Thoracic aorta (tissue), 2 donors: ENCODE measurements at regions not wholly inside any gene's neighbourhood (a gene's known extent, or its start where the extent isn't known, plus 50 kb on each side); places are given as distances from the start of the nearest gene placed in this dataset.

ENCODE experiments used
- ATAC-seq: fragments of 150-250 bp; one replicate; pipeline ENCODE4 v1.8.0; 2017; ENCODE audit warnings: low read depth; ENCODE audit not compliant: insufficient number of reproducible peaks, low FRiP score
- DNase-seq: peaks from one replicate; pipeline ENCODE4 v3.0.0-alpha.2; 2020; ENCODE audit warnings: low spot score
- H3K27ac ChIP-seq, 2 donors: fragments of 200-600 bp; sonication (generic); 1 replicate in 1 of 2; 2 replicates in 1 of 2; pipeline ENCODE4 v1.5.1; 2016; ENCODE audit warnings: mild to moderate bottlenecking in 2 of 2, moderate library complexity in 2 of 2
- H3K27me3 ChIP-seq: fragments of 200-600 bp; sonication (generic); replicated peaks from 2 replicates; pipeline ENCODE4 v1.6.0; 2016; ENCODE audit warnings: mild to moderate bottlenecking; ENCODE audit not compliant: insufficient read depth
- H3K36me3 ChIP-seq: fragments of 200-600 bp; sonication (generic); one replicate; pipeline ENCODE4 v1.5.1; 2016
- H3K4me1 ChIP-seq, 2 donors: fragments of 200-600 bp; sonication (generic); 1 replicate in 1 of 2; 2 replicates in 1 of 2; pipeline versions ENCODE4 v1.5.1 to v1.6.0; 2016; ENCODE audit warnings: low read depth in 2 of 2, mild to moderate bottlenecking in 1 of 2; ENCODE audit not compliant: control insufficient read depth in 1 of 2
- H3K4me3 ChIP-seq: fragments of 200-600 bp; sonication (generic); 2 replicates; pipeline ENCODE4 v1.5.1; 2016; ENCODE audit warnings: mild to moderate bottlenecking
- H3K9me3 ChIP-seq: fragments of 200-600 bp; sonication (generic); 2 replicates; pipeline ENCODE4 v1.5.1; 2016
- CTCF ChIP-seq: fragments of 200-600 bp; sonication (generic); IDR thresholded peaks from one replicate; pipeline ENCODE4 v1.5.1; 2019; ENCODE audit warnings: antibody characterized with exemption

DNA sequence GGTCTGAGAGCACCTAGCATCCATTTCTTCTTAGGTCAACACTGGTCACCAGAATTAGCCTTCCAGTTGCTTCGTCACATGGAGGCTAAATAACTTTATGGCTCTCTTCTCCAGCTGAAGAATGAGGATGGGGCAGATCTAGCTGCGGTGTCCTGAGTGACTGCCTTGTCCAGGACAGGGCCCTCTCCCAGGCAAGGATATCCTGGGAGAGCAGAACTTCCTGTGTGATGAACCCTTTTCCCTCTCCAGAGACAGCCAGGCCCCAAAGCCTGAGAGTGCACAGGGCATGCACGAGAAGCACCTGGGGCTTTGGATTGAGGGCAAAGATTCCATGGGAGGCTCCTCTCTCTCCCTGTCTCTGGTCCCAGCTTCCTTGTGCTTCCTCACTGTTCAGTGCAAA, 108.2 kb upstream of the MAMLD1 start:
- H3K27me3 ChIP-seq: no peaks in the 10 kb centered on the region
- ATAC-seq: no peak
- no peaks in the 10 kb centered on the region for H3K36me3 ChIP-seq
- H3K9me3 ChIP-seq: no peaks in the 10 kb centered on the region
- H3K4me3 ChIP-seq: no peak overlapping the region
- no peak for TF ChIP-seq CTCF
- DNase-seq: no peak
- H3K4me1 ChIP-seq: peaks cover 0 to 10% of the 10 kb centered on the region in 2 donors
- no peak overlapping the region for H3K27ac ChIP-seq

- DNase-seq (no peak), ATAC-seq (no peak)
- Histone ChIP-seq H3K27me3 (no peaks in the 10 kb centered on the region), H3K4me1 (peaks cover 0 to 10% of the 10 kb centered on the region in 2 donors), H3K27ac (no peak overlapping the region), H3K36me3 (no peaks in the 10 kb centered on the region), H3K4me3 (no peak overlapping the region), H3K9me3 (no peaks in the 10 kb centered on the region)
- TF ChIP-seq CTCF: no peak
These were observed 107.4 kb upstream of the MAMLD1 start for GRCh38 chrX:150255441-150256296.

- ATAC-seq (no peak), DNase-seq (no peak)
- H3K4me1 ChIP-seq: peaks cover 0 to 10% of the 10 kb centered on the region in 2 donors
- no peaks in the 10 kb centered on the region for H3K36me3 ChIP-seq
- H3K4me3 ChIP-seq: no peak overlapping the region
- H3K9me3 ChIP-seq: no peaks in the 10 kb centered on the region
- no peak overlapping the region for H3K27ac ChIP-seq
- no peaks in the 10 kb centered on the region for H3K27me3 ChIP-seq
- TF ChIP-seq CTCF: no peak
These were observed 106.8 kb upstream of the MAMLD1 start for GRCh38 chrX:150256297-150256650.

GRCh38 chrX:150257353-150258175, 105.6 kb upstream of the MAMLD1 start:
- DNase-seq (no peak), ATAC-seq (no peak)
- peaks cover 0 to 10% of the 10 kb centered on the region in 2 donors for H3K4me1 ChIP-seq
- no peaks in the 10 kb centered on the region for H3K9me3 ChIP-seq
- H3K27ac ChIP-seq: no peak overlapping the region
- H3K4me3 ChIP-seq: no peak overlapping the region
- H3K36me3 ChIP-seq: no peaks in the 10 kb centered on the region
- no peaks in the 10 kb centered on the region for H3K27me3 ChIP-seq
- TF ChIP-seq CTCF: no peak

DNA sequence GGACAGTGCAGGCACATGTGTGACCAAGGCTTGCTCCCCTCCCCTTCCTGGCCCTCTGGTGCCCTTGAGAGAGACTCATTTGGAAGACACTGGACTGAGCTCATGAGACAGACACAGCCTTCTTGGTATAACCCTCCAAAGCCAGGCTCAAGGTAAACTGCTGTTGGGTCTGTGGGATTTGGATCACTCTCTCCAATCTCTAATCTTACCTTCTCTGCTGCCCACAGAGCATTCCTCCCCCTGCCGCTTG, 105.0 kb upstream of the MAMLD1 start:
- Histone ChIP-seq H3K9me3 (no peaks in the 10 kb centered on the region), H3K27me3 (no peaks in the 10 kb centered on the region), H3K27ac (no peak overlapping the region), H3K4me3 (no peak overlapping the region), H3K4me1 (peaks cover 0 to 10% of the 10 kb centered on the region in 2 donors), H3K36me3 (no peaks in the 10 kb centered on the region)
- TF ChIP-seq CTCF: no peak
- ATAC-seq: no peak
- no peak for DNase-seq
